GM23338 (cell line): ENCODE measurements at regions not wholly inside any gene's neighbourhood (a gene's known extent, or its start where the extent isn't known, plus 50 kb on each side); places are given as distances from the start of the nearest gene placed in this dataset.

ENCODE experiments used
- CREB1 ChIP-seq: fragments of 250-450 bp; sonication (Bioruptor Pico); IDR thresholded peaks from 2 replicates; pipeline ENCODE4 v1.5.0; 2020; ENCODE audit warnings: low read depth, mild to moderate bottlenecking, moderate library complexity
- EZH2phosphoT487 ChIP-seq: fragments of 200-600 bp; sonication (generic); IDR thresholded peaks from one replicate; pipeline ENCODE4 v1.8.1; 2018; ENCODE audit warnings: antibody characterized with exemption; ENCODE audit not compliant: unreplicated experiment
- JUNB ChIP-seq: IDR thresholded peaks from one replicate; pipeline ENCODE4 v1.6.1; 2016; ENCODE audit warnings: antibody characterized with exemption; ENCODE audit not compliant: unreplicated experiment
- NANOG ChIP-seq: IDR thresholded peaks from 2 replicates; pipeline ENCODE4 v1.6.1; 2016; ENCODE audit warnings: antibody characterized with exemption, borderline replicate concordance
- STAT1 ChIP-seq: IDR thresholded peaks from one replicate; pipeline ENCODE4 v1.6.1; 2016; ENCODE audit warnings: antibody characterized with exemption; ENCODE audit not compliant: unreplicated experiment
- ZNF114 ChIP-seq: fragments of 250-450 bp; sonication (Bioruptor Pico); IDR thresholded peaks from 2 replicates; pipeline ENCODE4 v1.5.0; 2020; ENCODE audit warnings: mild to moderate bottlenecking, moderate library complexity
- ZNF331 ChIP-seq: fragments of 250-450 bp; sonication (Bioruptor Pico); IDR thresholded peaks from 2 replicates; pipeline ENCODE4 v1.5.0; 2020; ENCODE audit warnings: low read depth, mild to moderate bottlenecking, moderate library complexity
- TF ChIP-seq, protein P1 (sequence below): fragments of 250-450 bp; sonication (Bioruptor Pico); IDR thresholded peaks from 2 replicates; pipeline ENCODE4 v1.5.0; 2020; ENCODE audit warnings: mild to moderate bottlenecking, moderate library complexity
- TF ChIP-seq, protein P2 (sequence below): IDR thresholded peaks from one replicate; pipeline ENCODE4 v1.6.1; 2018; ENCODE audit warnings: antibody characterized with exemption; ENCODE audit not compliant: unreplicated experiment
- TF ChIP-seq, protein P3 (sequence below), 2 experiments: fragments of 200-600 bp in 1 of 2; sonication (generic) in 1 of 2; conservative IDR thresholded peaks; 2 replicates each; pipeline versions ENCODE4 v1.5.1 to v1.6.1; 2016 to 2017; ENCODE audit warnings: antibody characterized with exemption in 2 of 2, low read depth in 2 of 2, mild to moderate bottlenecking in 2 of 2, moderate library complexity in 1 of 2
- TF ChIP-seq, protein P4 (sequence below): IDR thresholded peaks from 2 replicates; pipeline ENCODE4 v1.6.1; 2016; ENCODE audit warnings: antibody characterized with exemption

DNA sequence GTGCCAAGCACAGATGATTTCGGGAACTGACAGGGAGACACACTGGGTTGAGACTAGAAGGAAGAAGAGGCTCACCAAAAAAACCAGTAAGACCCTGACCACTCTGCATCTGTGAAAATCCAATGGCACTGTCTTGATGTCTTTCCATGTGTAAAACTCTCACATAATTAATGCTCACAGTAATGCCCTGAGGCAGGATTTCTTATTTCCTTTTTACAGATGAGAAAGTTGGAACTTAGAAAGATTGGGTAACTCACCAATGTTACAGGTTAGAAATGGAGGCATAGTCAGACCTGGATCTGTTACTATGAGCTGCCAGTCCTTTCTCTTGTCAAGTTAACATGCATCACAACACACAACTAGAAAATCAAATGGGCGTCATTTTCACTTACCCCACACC lies 151.0 kb upstream of the MCHR2 start (continued):
- TF ChIP-seq, protein P1, sequence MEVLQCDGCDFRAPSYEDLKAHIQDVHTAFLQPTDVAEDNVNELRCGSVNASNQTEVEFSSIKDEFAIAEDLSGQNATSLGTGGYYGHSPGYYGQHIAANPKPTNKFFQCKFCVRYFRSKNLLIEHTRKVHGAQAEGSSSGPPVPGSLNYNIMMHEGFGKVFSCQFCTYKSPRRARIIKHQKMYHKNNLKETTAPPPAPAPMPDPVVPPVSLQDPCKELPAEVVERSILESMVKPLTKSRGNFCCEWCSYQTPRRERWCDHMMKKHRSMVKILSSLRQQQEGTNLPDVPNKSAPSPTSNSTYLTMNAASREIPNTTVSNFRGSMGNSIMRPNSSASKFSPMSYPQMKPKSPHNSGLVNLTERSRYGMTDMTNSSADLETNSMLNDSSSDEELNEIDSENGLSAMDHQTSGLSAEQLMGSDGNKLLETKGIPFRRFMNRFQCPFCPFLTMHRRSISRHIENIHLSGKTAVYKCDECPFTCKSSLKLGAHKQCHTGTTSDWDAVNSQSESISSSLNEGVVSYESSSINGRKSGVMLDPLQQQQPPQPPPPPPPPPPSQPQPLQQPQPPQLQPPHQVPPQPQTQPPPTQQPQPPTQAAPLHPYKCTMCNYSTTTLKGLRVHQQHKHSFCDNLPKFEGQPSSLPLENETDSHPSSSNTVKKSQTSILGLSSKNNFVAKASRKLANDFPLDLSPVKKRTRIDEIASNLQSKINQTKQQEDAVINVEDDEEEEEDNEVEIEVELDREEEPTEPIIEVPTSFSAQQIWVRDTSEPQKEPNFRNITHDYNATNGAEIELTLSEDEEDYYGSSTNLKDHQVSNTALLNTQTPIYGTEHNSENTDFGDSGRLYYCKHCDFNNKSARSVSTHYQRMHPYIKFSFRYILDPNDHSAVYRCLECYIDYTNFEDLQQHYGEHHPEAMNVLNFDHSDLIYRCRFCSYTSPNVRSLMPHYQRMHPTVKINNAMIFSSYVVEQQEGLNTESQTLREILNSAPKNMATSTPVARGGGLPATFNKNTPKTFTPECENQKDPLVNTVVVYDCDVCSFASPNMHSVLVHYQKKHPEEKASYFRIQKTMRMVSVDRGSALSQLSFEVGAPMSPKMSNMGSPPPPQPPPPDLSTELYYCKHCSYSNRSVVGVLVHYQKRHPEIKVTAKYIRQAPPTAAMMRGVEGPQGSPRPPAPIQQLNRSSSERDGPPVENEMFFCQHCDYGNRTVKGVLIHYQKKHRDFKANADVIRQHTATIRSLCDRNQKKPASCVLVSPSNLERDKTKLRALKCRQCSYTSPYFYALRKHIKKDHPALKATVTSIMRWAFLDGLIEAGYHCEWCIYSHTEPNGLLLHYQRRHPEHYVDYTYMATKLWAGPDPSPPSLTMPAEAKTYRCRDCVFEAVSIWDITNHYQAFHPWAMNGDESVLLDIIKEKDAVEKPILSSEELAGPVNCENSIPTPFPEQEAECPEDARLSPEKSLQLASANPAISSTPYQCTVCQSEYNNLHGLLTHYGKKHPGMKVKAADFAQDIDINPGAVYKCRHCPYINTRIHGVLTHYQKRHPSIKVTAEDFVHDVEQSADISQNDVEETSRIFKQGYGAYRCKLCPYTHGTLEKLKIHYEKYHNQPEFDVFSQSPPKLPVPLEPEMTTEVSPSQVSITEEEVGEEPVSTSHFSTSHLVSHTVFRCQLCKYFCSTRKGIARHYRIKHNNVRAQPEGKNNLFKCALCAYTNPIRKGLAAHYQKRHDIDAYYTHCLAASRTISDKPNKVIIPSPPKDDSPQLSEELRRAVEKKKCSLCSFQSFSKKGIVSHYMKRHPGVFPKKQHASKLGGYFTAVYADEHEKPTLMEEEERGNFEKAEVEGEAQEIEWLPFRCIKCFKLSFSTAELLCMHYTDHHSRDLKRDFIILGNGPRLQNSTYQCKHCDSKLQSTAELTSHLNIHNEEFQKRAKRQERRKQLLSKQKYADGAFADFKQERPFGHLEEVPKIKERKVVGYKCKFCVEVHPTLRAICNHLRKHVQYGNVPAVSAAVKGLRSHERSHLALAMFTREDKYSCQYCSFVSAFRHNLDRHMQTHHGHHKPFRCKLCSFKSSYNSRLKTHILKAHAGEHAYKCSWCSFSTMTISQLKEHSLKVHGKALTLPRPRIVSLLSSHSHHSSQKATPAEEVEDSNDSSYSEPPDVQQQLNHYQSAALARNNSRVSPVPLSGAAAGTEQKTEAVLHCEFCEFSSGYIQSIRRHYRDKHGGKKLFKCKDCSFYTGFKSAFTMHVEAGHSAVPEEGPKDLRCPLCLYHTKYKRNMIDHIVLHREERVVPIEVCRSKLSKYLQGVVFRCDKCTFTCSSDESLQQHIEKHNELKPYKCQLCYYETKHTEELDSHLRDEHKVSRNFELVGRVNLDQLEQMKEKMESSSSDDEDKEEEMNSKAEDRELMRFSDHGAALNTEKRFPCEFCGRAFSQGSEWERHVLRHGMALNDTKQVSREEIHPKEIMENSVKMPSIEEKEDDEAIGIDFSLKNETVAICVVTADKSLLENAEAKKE (CRISPR knock-in tag): no peak
- no peak for TF ChIP-seq CREB1 (CRISPR knock-in tag)
- TF ChIP-seq ZNF331: no peak
- TF ChIP-seq, protein P2, sequence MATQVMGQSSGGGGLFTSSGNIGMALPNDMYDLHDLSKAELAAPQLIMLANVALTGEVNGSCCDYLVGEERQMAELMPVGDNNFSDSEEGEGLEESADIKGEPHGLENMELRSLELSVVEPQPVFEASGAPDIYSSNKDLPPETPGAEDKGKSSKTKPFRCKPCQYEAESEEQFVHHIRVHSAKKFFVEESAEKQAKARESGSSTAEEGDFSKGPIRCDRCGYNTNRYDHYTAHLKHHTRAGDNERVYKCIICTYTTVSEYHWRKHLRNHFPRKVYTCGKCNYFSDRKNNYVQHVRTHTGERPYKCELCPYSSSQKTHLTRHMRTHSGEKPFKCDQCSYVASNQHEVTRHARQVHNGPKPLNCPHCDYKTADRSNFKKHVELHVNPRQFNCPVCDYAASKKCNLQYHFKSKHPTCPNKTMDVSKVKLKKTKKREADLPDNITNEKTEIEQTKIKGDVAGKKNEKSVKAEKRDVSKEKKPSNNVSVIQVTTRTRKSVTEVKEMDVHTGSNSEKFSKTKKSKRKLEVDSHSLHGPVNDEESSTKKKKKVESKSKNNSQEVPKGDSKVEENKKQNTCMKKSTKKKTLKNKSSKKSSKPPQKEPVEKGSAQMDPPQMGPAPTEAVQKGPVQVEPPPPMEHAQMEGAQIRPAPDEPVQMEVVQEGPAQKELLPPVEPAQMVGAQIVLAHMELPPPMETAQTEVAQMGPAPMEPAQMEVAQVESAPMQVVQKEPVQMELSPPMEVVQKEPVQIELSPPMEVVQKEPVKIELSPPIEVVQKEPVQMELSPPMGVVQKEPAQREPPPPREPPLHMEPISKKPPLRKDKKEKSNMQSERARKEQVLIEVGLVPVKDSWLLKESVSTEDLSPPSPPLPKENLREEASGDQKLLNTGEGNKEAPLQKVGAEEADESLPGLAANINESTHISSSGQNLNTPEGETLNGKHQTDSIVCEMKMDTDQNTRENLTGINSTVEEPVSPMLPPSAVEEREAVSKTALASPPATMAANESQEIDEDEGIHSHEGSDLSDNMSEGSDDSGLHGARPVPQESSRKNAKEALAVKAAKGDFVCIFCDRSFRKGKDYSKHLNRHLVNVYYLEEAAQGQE: no peak
- TF ChIP-seq JUNB: no peak
- TF ChIP-seq NANOG: no peak
- TF ChIP-seq, protein P3, sequence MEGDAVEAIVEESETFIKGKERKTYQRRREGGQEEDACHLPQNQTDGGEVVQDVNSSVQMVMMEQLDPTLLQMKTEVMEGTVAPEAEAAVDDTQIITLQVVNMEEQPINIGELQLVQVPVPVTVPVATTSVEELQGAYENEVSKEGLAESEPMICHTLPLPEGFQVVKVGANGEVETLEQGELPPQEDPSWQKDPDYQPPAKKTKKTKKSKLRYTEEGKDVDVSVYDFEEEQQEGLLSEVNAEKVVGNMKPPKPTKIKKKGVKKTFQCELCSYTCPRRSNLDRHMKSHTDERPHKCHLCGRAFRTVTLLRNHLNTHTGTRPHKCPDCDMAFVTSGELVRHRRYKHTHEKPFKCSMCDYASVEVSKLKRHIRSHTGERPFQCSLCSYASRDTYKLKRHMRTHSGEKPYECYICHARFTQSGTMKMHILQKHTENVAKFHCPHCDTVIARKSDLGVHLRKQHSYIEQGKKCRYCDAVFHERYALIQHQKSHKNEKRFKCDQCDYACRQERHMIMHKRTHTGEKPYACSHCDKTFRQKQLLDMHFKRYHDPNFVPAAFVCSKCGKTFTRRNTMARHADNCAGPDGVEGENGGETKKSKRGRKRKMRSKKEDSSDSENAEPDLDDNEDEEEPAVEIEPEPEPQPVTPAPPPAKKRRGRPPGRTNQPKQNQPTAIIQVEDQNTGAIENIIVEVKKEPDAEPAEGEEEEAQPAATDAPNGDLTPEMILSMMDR (conservative IDR thresholded peaks at IDR 0.05; ENCODE audit: low read depth in 2 of 2): no peak
- no peak for TF ChIP-seq EZH2phosphoT487
- no peak for TF ChIP-seq ZNF114 (CRISPR knock-in tag)
- TF ChIP-seq, protein P4, sequence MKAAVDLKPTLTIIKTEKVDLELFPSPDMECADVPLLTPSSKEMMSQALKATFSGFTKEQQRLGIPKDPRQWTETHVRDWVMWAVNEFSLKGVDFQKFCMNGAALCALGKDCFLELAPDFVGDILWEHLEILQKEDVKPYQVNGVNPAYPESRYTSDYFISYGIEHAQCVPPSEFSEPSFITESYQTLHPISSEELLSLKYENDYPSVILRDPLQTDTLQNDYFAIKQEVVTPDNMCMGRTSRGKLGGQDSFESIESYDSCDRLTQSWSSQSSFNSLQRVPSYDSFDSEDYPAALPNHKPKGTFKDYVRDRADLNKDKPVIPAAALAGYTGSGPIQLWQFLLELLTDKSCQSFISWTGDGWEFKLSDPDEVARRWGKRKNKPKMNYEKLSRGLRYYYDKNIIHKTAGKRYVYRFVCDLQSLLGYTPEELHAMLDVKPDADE: no peak
- TF ChIP-seq STAT1: no peak
